ENCODE measurements at regions not wholly inside any gene's neighbourhood (a gene's known extent, or its start where the extent isn't known, plus 50 kb on each side); places are given as distances from the start of the nearest gene placed in this dataset.

- Histone ChIP-seq H3K79me2 (ENCODE audit: insufficient read depth, low read depth, low read length) (no peaks in the 10 kb centered on the region), H3K4me1 (ENCODE audit: insufficient read depth, low read length, poor library complexity, severe bottlenecking) (no peaks in the 10 kb centered on the region), H3K4me2 (ENCODE audit: low read length) (no peak overlapping the region), H2AFZ (ENCODE audit: low read length) (no peak overlapping the region), H3K27ac (ENCODE audit: low read depth, low read length, poor library complexity, severe bottlenecking) (no peak overlapping the region), H3K9me3 (ENCODE audit: low read length) (no peaks in the 10 kb centered on the region), H3K9me2 (ENCODE audit: insufficient read depth, low read length) (no peaks in the 10 kb centered on the region), H3K36me3 (ENCODE audit: insufficient read depth, low read length) (no peaks in the 10 kb centered on the region), H3K4me3 (ENCODE audit: low read depth, low read length, poor library complexity, severe bottlenecking) (no peak overlapping the region), H4K20me1 (ENCODE audit: insufficient read depth, low read length) (no peaks in the 10 kb centered on the region)
- TF ChIP-seq CTCF (conservative IDR thresholded peaks at IDR 0.05; ENCODE audit: low read length) (no peak), EZH2phosphoT487 (IDR thresholded peaks at IDR 0.05; ENCODE audit: borderline replicate concordance, low read depth, low read length) (no peak)
- CTCF ChIA-PET (ENCODE audit: unreplicated experiment), result no interaction called here
- no TSS peak for BruUV-seq (replicated peaks)
- no peak for DNase-seq (ENCODE audit: low spot score)
- intact Hi-C loops (cut with micrococcal nuclease; ENCODE audit: unreplicated experiment), result no loop called here
- POLR2A ChIA-PET, result no interaction called here
Observed at GRCh38 chr10:58115218-58116050, 152.3 kb downstream of the IPMK start.

GRCh38 chr10:58109731-58110130 lies 158.0 kb downstream of the IPMK start:
- H3K4me2 ChIP-seq (ENCODE audit: low read length), result no peak overlapping the region
- intact Hi-C loops (cut with micrococcal nuclease; ENCODE audit: unreplicated experiment), result no loop called here

More at GRCh38 chr10:58109731-58110130, 158.0 kb downstream of the IPMK start:
- Histone ChIP-seq H3K9me3 (ENCODE audit: low read length) (no peaks in the 10 kb centered on the region), H3K79me2 (ENCODE audit: insufficient read depth, low read depth, low read length) (no peaks in the 10 kb centered on the region), H4K20me1 (ENCODE audit: insufficient read depth, low read length) (no peaks in the 10 kb centered on the region), H2AFZ (ENCODE audit: low read length) (no peak overlapping the region), H3K36me3 (ENCODE audit: insufficient read depth, low read length) (no peaks in the 10 kb centered on the region), H3K27ac (ENCODE audit: low read depth, low read length, poor library complexity, severe bottlenecking) (no peak overlapping the region), H3K9me2 (ENCODE audit: insufficient read depth, low read length) (no peaks in the 10 kb centered on the region), H3K4me3 (ENCODE audit: low read depth, low read length, poor library complexity, severe bottlenecking) (no peak overlapping the region), H3K4me1 (ENCODE audit: insufficient read depth, low read length, poor library complexity, severe bottlenecking) (no peaks in the 10 kb centered on the region)
- no peak for TF ChIP-seq EZH2phosphoT487 (IDR thresholded peaks at IDR 0.05; ENCODE audit: borderline replicate concordance, low read depth, low read length)
- no peak for TF ChIP-seq CTCF (conservative IDR thresholded peaks at IDR 0.05; ENCODE audit: low read length)
- no peak for DNase-seq (ENCODE audit: low spot score)
- CTCF ChIA-PET (ENCODE audit: unreplicated experiment), result no interaction called here
- BruUV-seq (replicated peaks), result no TSS peak
- POLR2A ChIA-PET, result interaction anchor here (1.5 kb wide), 1 partner anchor 10 kb away, joined by 3 read pairs; no protein-coding TSS in a partner anchor
